Activated T-helper 1 cell treated with anti-CD3 and anti-CD28 coated beads, Interleukin-12 subunit alpha, Interleukin-12 subunit beta, Interleukin-2, Interleukin-4 antibody, amounts not matched to agents 30 ng/mL and 10 ng/mL and 1 ng/mL, durations not matched to agents 14 hours and 24 hours and 36 hours (primary cell): ENCODE measurements at regions not wholly inside any gene's neighbourhood (a gene's known extent, or its start where the extent isn't known, plus 50 kb on each side); places are given as distances from the start of the nearest gene placed in this dataset.
"Not testable (repeated sequence)": the region's sequence is repeated elsewhere in the genome, so short reads cannot be mapped to it uniquely, and the experiment has no call there.

ENCODE experiments used
- DNase-seq: peaks from one replicate; pipeline ENCODE4 v3.0.0; 2021; ENCODE audit warnings: low spot score
- H3K27ac Mint-ChIP-seq: one replicate; pipeline ENCODE4 v1.8.0; 2021; ENCODE audit warnings: mild to moderate bottlenecking, mixed read lengths
- H3K27me3 Mint-ChIP-seq: one replicate; pipeline ENCODE4 v1.8.0; 2022; ENCODE audit warnings: mild to moderate bottlenecking, moderate library complexity, mixed read lengths; ENCODE audit not compliant: insufficient read depth
- H3K36me3 Mint-ChIP-seq: one replicate; pipeline ENCODE4 v1.8.0; 2021; ENCODE audit warnings: low read depth, mixed read lengths
- H3K4me1 Mint-ChIP-seq: one replicate; pipeline ENCODE4 v1.8.0; 2021; ENCODE audit warnings: low read depth, mixed read lengths
- H3K4me3 Mint-ChIP-seq: one replicate; pipeline ENCODE4 v1.8.0; 2021; ENCODE audit warnings: mild to moderate bottlenecking, moderate library complexity, mixed read lengths
- H3K9me3 Mint-ChIP-seq: one replicate; pipeline ENCODE4 v1.8.0; 2021; ENCODE audit warnings: mixed read lengths
- intact Hi-C: fragments of 100-400 bp; cut with micrococcal nuclease; formaldehyde crosslinking; loops from one replicate; pipeline ENCODE4 v1.15.1; 2024

DNA sequence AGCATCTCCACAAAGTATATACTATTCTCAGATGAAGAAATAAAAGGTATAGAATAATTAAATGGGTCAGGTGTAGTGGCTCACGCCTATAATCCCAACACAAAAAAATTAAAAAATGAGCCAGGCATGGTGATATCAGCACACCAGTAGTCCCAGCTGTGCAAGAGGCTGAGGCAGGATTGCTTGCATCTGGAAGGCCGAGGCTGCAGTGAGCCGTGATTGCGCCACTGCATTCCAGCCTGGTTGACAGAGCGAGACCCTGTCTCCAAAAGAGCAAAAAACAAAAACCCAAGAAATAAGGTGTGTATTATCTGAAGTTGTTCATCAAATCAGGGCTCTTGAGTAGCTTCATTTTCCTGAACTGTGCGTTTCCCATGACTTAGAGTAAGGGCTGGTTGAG, 83.2 kb upstream of the MYO10 start:
- no peaks in the 10 kb centered on the region for H3K9me3 Mint-ChIP-seq
- intact Hi-C loops: no loop called here
- no peak for DNase-seq
- no peaks in the 10 kb centered on the region for H3K36me3 Mint-ChIP-seq
- peaks cover 1% of the 10 kb centered on the region for H3K27me3 Mint-ChIP-seq
- H3K4me1 Mint-ChIP-seq: no peaks in the 10 kb centered on the region
- no peak overlapping the region for H3K4me3 Mint-ChIP-seq
- H3K27ac Mint-ChIP-seq: no peak overlapping the region

DNA sequence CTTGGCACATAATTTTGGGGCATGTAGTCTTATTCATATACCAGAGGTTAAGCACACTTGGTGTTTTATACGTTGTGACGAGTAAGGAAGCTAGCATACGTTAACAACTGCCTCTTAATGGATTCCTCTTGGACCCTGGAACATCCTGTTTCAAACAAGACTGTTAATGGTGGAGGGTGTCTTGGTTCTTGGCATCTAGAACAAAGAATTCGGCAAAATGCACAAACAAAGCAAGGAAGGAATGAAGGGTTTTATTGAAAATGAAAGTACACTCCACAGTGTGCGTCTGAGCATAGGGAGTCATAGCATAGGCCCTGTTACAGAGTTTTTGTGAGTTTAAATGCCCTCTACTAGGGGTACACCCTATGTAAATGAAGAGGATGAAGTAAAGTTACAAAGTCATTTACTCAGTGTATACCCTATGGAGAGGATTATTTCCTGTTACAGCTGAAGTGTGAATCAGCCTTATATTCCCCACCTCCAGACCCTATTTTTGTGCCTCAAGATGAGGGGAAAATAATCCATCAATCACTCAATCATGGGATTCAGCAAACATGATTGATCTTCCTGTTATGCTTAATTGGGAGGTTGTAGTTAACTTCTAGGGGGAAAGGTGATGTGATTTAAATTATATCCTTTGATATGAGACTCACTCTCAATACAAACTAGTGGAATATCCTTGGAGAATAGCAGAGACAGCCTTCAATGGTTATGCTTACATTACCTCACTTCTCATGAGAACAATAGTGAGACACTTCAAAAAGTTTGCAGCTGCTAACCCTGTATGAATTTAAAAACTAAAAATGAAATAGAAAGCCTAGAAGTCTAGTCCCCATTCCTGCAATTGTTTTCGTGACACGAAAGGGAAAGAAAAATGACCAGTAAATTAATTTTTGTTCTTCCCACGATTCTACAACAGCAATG, 84.9 kb upstream of the MYO10 start:
- Mint-ChIP-seq H3K27me3 (peaks cover 1% of the 10 kb centered on the region), H3K36me3 (no peaks in the 10 kb centered on the region), H3K4me1 (no peaks in the 10 kb centered on the region), H3K27ac (no peak overlapping the region), H3K9me3 (no peaks in the 10 kb centered on the region), H3K4me3 (no peak overlapping the region)
- no peak for DNase-seq
- intact Hi-C loops: no loop called here

DNA sequence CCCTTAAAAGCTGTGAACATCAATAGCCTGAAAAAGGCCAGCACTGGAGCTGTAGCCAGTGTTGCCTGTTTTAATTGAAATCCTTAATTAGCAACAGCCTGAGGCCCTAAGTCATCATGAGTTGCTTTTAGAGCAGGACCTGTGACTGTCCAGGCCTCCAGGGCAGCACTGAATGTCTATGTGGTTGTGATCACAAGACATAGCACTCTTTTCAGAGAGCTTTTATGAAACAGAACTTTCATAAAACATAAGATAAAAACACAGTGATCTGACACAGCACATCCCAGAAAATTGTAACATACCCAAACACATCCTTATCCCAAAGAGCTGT, 85.5 kb upstream of the MYO10 start:
- intact Hi-C loops: no loop called here
- DNase-seq: no peak
- Mint-ChIP-seq H3K27me3 (peaks cover under 1% of the 10 kb centered on the region), H3K4me3 (no peak overlapping the region), H3K4me1 (no peaks in the 10 kb centered on the region), H3K27ac (no peak overlapping the region), H3K9me3 (no peaks in the 10 kb centered on the region), H3K36me3 (no peaks in the 10 kb centered on the region)

DNA sequence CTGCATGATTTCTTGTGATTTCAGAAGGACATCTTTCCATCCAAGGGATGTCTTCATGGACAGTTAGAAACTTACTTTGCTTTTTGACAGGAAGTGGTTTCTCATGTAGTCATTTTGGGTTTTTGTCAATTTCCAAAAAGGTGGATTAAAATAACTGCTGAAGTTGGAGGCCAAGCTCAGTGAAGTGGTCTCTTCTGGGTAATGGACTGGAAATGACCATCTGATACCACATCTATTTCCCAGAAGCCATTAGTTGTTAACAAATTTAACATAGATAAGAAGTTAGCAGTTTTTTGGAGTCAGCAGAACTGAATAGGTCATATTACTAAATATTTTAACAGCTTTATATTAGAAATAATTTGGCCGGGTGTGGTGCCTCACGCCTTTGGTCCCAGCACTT, 86.2 kb upstream of the MYO10 start:
- no peaks in the 10 kb centered on the region for H3K9me3 Mint-ChIP-seq
- no peaks in the 10 kb centered on the region for H3K4me1 Mint-ChIP-seq
- intact Hi-C loops: no loop called here
- H3K4me3 Mint-ChIP-seq: no peak overlapping the region
- no peak overlapping the region for H3K27ac Mint-ChIP-seq
- no peak for DNase-seq
- H3K36me3 Mint-ChIP-seq: no peaks in the 10 kb centered on the region
- H3K27me3 Mint-ChIP-seq: no peaks in the 10 kb centered on the region

DNA sequence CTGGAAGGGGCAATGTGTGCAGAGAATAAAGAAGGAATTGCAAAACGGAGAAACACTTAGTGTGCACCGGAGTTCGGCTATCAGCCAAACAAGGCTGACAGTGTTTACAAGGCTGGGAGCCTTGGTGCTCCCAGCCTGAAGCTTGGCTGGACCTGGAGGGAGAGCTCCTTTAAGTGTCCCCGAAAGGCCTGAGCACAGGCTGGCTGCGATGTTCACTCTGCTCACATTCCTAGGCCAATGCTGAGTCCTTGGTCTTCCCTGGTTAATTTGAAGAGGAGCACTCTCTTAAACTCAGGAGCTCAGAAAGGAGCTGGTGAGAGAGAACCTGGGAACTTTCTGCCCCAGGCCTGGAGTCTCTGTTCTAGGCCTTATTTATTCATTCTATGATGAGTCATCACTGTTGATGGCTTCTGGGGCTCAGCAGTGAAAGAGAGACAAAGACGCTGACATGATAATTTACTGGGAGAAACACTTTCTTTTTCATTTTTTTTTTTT, 88.6 kb upstream of the MYO10 start:
- no peaks in the 10 kb centered on the region for H3K9me3 Mint-ChIP-seq
- no peaks in the 10 kb centered on the region for H3K4me1 Mint-ChIP-seq
- no peak overlapping the region for H3K4me3 Mint-ChIP-seq
- H3K27ac Mint-ChIP-seq: no peak overlapping the region
- no peak for DNase-seq
- no peaks in the 10 kb centered on the region for H3K36me3 Mint-ChIP-seq
- intact Hi-C loops: no loop called here
- H3K27me3 Mint-ChIP-seq: no peaks in the 10 kb centered on the region

DNA sequence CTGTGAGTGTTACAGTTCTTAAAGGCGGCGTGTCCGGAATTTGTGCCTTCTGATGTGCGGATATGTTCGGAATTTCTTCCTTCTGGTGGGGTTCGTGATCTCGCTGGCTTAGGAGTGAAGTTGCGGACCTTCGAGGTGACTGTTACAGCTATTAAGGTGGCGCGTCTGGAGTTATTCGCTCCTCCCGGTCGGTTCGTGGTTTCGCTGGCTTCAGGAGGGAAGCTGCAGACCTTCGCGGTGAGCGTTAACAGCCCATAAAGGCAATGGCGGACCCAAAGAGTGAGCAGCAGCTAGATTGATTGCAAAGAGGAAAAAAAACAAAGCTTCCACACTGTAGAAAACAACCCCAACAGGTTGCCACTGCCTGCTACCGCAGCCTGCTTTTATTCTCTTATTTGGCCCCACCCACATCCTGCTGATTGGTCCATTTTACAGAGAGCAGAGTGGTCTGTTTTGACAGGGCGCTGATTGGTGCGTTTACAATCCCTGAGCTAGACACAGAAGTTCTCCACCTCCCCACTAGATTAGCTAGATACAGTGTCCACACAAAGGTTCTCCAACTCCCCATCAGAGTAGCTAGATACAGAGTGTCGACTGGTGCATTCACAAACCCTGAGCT, 95.7 kb upstream of the MYO10 start:
- DNase-seq, H3K4me3 Mint-ChIP-seq, H3K4me1 Mint-ChIP-seq, intact Hi-C loops, H3K27me3 Mint-ChIP-seq, H3K9me3 Mint-ChIP-seq, H3K36me3 Mint-ChIP-seq, H3K27ac Mint-ChIP-seq: not testable (repeated sequence)

DNA sequence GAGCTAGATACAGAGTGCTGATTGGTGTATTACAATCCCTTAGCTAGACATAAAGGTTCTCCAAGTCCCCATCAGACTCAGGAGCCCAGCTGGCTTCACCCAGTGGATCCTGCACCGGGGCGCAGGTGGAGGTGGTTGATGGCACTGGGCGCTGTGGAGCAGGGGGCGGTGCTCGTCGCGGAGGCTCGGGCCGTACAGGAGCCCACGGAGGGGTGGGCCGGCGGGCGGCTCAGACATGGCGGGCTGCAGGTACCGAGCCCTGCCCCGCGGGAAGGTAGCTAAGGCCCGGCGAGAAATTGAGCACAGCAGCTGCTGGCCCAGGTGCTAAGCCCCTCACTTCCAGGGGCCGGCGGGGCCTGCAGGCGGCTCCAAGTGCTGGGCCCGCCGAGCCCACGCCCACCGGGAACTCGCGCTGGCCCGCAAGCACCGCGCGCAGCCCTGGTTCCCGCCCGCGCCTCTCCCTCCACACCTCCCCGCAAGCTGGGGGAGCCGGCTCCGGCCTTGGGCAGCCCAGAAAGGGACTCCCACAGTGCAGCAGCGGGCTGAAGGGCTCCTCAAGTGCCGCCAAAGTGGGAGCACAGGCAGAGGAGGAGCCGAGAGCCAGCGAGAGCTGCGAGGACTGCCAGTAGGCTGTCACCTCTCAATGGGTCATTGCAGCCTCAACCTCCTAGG, 96.4 kb upstream of the MYO10 start:
- H3K36me3 Mint-ChIP-seq, H3K27me3 Mint-ChIP-seq, DNase-seq, H3K9me3 Mint-ChIP-seq, H3K4me3 Mint-ChIP-seq, intact Hi-C loops, H3K4me1 Mint-ChIP-seq, H3K27ac Mint-ChIP-seq: not testable (repeated sequence)

DNA sequence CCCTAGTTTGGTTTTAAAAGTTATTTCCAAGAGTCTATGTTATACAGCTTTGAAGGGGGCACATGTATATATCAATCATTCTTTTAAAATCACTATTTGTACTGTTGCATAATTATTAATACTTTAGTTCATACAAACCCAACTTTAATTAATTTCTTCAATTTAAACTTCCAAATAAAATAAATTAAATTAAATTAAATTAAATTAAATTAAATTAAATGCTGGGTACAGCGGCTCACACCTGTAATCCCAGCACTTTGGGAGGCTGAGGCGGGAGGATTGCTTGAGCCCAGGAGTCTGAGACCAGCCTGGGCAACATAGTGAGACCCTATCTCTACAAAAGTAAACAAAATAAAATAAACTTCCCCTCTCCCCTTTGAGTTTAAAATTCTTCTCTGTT, 98.9 kb upstream of the MYO10 start:
- H3K36me3 Mint-ChIP-seq, H3K27me3 Mint-ChIP-seq, DNase-seq, intact Hi-C loops, H3K27ac Mint-ChIP-seq, H3K4me3 Mint-ChIP-seq, H3K4me1 Mint-ChIP-seq, H3K9me3 Mint-ChIP-seq: not testable (repeated sequence)

DNA sequence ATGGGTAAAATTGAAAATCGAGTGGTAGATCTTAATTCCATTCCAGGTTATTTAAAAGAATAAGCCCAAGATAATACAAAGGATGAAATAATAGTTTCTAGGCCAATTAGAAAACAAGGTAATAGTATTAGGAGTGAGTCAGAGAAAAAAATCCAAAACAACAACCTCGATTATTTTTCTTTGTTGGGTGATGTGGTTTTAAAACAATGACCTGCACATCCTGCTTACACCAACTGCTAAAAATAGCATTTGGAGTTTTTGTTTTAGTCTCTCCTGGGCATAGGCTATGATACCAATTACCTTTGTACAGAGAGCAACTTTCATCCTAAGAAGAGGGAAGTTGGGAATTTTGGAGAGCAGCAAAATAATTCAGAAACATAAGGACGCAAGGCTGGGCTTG, 101.7 kb upstream of the MYO10 start:
- Mint-ChIP-seq H3K27ac (no peak overlapping the region), H3K4me1 (no peaks in the 10 kb centered on the region), H3K27me3 (no peaks in the 10 kb centered on the region), H3K4me3 (no peak overlapping the region), H3K36me3 (no peaks in the 10 kb centered on the region), H3K9me3 (peaks cover 2% of the 10 kb centered on the region)
- no peak for DNase-seq
- intact Hi-C loops: no loop called here

DNA sequence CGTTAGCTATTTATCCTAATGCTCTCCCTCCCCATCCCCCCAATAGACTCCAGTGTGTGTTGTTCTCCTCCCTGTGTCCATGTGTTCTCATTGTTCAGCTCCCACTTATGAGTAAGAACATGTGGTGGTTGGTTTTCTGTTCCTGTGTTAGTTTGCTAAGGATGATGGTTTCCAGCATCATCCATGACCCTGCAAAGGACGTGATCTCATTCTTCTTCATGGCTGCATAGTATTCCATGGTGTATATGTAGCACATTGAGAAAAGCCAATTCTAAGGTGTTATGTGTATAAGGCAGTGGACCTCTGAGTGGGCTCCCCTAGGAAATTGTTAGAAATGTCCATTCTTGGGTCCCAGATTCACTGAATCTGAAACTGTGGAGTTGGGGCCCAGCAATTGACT, 103.1 kb upstream of the MYO10 start:
- no peaks in the 10 kb centered on the region for H3K36me3 Mint-ChIP-seq
- H3K4me3 Mint-ChIP-seq: no peak overlapping the region
- H3K27me3 Mint-ChIP-seq: no peaks in the 10 kb centered on the region
- peaks cover 4% of the 10 kb centered on the region for H3K9me3 Mint-ChIP-seq
- H3K27ac Mint-ChIP-seq: no peak overlapping the region
- H3K4me1 Mint-ChIP-seq: no peaks in the 10 kb centered on the region
- no peak for DNase-seq
- intact Hi-C loops: no loop called here

DNA sequence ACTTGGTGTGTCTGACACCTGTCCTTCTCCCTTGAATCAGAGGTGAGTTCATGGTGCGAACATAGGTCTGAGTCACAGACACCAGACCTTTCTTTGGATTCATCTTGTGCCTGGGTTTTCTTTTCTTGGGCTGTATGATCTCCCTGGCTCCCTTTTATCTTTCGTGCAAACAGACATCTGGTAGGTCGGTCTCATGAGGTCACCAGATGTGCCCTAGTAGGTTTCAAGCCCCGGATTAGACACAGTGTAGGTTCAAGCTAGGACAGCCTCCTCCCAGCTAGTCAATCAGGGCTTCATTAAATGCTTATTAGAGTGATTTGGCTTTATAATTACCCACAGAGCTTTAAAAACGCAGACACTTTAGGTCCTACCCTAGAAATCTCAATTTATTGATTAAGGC, 106.0 kb upstream of the MYO10 start:
- peaks cover 4% of the 10 kb centered on the region for H3K9me3 Mint-ChIP-seq
- no peaks in the 10 kb centered on the region for H3K4me1 Mint-ChIP-seq
- no peaks in the 10 kb centered on the region for H3K36me3 Mint-ChIP-seq
- no peaks in the 10 kb centered on the region for H3K27me3 Mint-ChIP-seq
- no peak overlapping the region for H3K27ac Mint-ChIP-seq
- intact Hi-C loops: no loop called here
- no peak for DNase-seq
- no peak overlapping the region for H3K4me3 Mint-ChIP-seq

DNA sequence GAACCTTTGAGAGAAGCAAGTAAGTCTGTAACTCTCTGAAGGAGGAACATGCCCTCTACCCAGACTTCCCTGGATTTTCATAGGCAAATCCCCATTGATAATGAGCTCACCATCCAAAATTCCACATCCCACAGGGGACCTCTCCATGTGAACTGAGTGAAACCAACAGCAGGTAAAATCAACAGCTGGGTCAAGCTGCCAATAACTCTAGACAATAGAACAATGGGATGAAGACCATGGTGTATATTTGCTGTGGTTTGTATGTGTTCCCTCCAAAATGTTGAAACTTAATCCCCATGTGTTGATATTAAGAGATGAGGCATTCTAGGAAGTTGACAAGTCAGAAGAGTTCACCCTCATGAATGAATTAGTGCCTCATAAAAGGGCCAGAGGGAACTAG, 110.2 kb upstream of the MYO10 start:
- Mint-ChIP-seq H3K4me3 (no peak overlapping the region), H3K27ac (no peak overlapping the region), H3K27me3 (peaks cover 2% of the 10 kb centered on the region), H3K9me3 (peaks cover 4% of the 10 kb centered on the region), H3K4me1 (no peaks in the 10 kb centered on the region), H3K36me3 (no peaks in the 10 kb centered on the region)
- intact Hi-C loops: no loop called here
- DNase-seq: no peak

DNA sequence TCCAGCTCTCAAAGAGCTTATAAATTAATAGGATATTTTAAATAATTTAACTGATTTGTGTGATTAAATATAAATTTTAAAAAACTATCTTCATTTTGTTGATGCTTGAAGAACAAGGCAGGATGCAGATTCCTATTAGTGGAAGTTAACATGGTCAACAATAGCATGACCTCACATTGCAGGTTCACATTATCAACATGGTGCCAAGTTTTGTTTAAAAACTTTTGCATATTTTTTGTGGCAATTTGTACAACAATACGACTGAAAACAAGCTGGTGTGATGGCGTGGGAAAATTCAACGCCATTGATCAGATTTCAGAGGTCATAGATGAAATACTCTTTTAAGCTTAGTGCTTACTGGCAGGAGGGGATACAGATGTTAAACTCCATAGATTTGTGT, 114.1 kb upstream of the MYO10 start:
- Mint-ChIP-seq H3K4me1 (no peaks in the 10 kb centered on the region), H3K27ac (no peak overlapping the region), H3K36me3 (no peaks in the 10 kb centered on the region), H3K9me3 (no peaks in the 10 kb centered on the region), H3K4me3 (no peak overlapping the region), H3K27me3 (peaks cover 2% of the 10 kb centered on the region)
- intact Hi-C loops: no loop called here
- DNase-seq: no peak
